ENCODE measurements at regions not wholly inside any gene's neighbourhood (a gene's known extent, or its start where the extent isn't known, plus 50 kb on each side); places are given as distances from the start of the nearest gene placed in this dataset.
"Not testable (repeated sequence)": the region's sequence is repeated elsewhere in the genome, so short reads cannot be mapped to it uniquely, and the experiment has no call there.

GRCh38 chr18:34942276-34942675, 98.9 kb upstream of the MAPRE2 start:
- DNase-seq = no peak

- DNase-seq = no peak
Observed at GRCh38 chr18:34942975-34943374, 98.2 kb upstream of the MAPRE2 start.

GRCh38 chr18:34943587-34943986, 97.6 kb upstream of the MAPRE2 start:
- DNase-seq = no peak

- DNase-seq = no peak
Observed at GRCh38 chr18:34947711-34948125, 93.5 kb upstream of the MAPRE2 start.

- DNase-seq = no peak
Observed at GRCh38 chr18:34951625-34952379, 89.4 kb upstream of the MAPRE2 start.

GRCh38 chr18:34953212-34953611, 88.0 kb upstream of the MAPRE2 start:
- DNase-seq = no peak

GRCh38 chr18:34955494-34955893, 85.7 kb upstream of the MAPRE2 start:
- not testable (repeated sequence) for DNase-seq

GRCh38 chr18:34956663-34957062, 84.5 kb upstream of the MAPRE2 start:
- DNase-seq = no peak

- no peak for DNase-seq
Observed at GRCh38 chr18:34957119-34957863, 83.9 kb upstream of the MAPRE2 start.

GRCh38 chr18:34957864-34958259, 83.4 kb upstream of the MAPRE2 start:
- no peak for DNase-seq

- no peak for DNase-seq
Observed at GRCh38 chr18:34959211-34959829, 81.9 kb upstream of the MAPRE2 start.

GRCh38 chr18:34959989-34960388, 81.2 kb upstream of the MAPRE2 start:
- no peak for DNase-seq

- DNase-seq = no peak
Observed at GRCh38 chr18:34965108-34965507, 76.1 kb upstream of the MAPRE2 start.

- DNase-seq = no peak
Observed at GRCh38 chr18:34965566-34965965, 75.6 kb upstream of the MAPRE2 start.

GRCh38 chr18:34970106-34970505, 71.1 kb upstream of the MAPRE2 start:
- no peak for DNase-seq

GRCh38 chr18:34971313-34971712, 69.9 kb upstream of the MAPRE2 start:
- no peak for DNase-seq

- no peak for DNase-seq
Observed at GRCh38 chr18:34972765-34973414, 68.3 kb upstream of the MAPRE2 start.

- no peak for DNase-seq
Observed at GRCh38 chr18:34976123-34976522, 65.1 kb upstream of the MAPRE2 start.

- no peak for DNase-seq
Observed at GRCh38 chr18:34976534-34976898, 64.7 kb upstream of the MAPRE2 start.

- peak; percentile 69 for DNase-seq
Observed at GRCh38 chr18:34976899-34977837, 64.0 kb upstream of the MAPRE2 start.

- DNase-seq = peak; percentile 14
Observed at GRCh38 chr18:34977838-34978532, 63.2 kb upstream of the MAPRE2 start.

- no peak for DNase-seq
Observed at GRCh38 chr18:34978533-34978893, 62.7 kb upstream of the MAPRE2 start.
